K562 (cell line): ENCODE measurements at regions not wholly inside any gene's neighbourhood (a gene's known extent, or its start where the extent isn't known, plus 50 kb on each side); places are given as distances from the start of the nearest gene placed in this dataset.

Experiments
- BMI1 ChIP-seq: fragments of 150-350 bp; IDR thresholded peaks from 2 replicates; pipeline ENCODE4 v1.6.1; 2014; ENCODE audit warnings: low read length
- CXXC5 ChIP-seq: fragments of 250-450 bp; sonication (Bioruptor Pico); IDR thresholded peaks from 2 replicates; pipeline ENCODE4 v1.8.0; 2022; ENCODE audit warnings: inconsistent platforms, mild to moderate bottlenecking, moderate library complexity
- FOXA1 ChIP-seq: fragments of 450-650 bp; IDR thresholded peaks from 2 replicates; pipeline ENCODE4 v1.6.1; 2016; ENCODE audit warnings: mild to moderate bottlenecking, borderline replicate concordance
- RB1 ChIP-seq: fragments of 450-650 bp; IDR thresholded peaks from 2 replicates; pipeline ENCODE4 v1.6.1; 2017; ENCODE audit warnings: low read depth, mild to moderate bottlenecking
- SMARCB1 ChIP-seq: IDR thresholded peaks from 2 replicates; pipeline ENCODE4 v1.6.1; 2011; ENCODE audit warnings: improper control_type of control experiment, low read depth; ENCODE audit not compliant: insufficient read length
- TCF15 ChIP-seq: fragments of 250-450 bp; sonication (Bioruptor Pico); IDR thresholded peaks from 2 replicates; pipeline ENCODE4 v1.8.0; 2022; ENCODE audit warnings: moderate library complexity, mild to moderate bottlenecking, inconsistent platforms
- WHSC1 ChIP-seq: IDR thresholded peaks from one replicate; pipeline ENCODE4 v1.6.1; 2012; ENCODE audit warnings: low read length, control low read depth, inconsistent platforms
- ZBTB26 ChIP-seq: fragments of 450-650 bp; formaldehyde crosslinking; IDR thresholded peaks from 2 replicates; pipeline ENCODE4 v1.4.0; 2022; ENCODE audit warnings: missing genetic modification characterization
- ZNF217 ChIP-seq: sonication (generic); formaldehyde crosslinking; IDR thresholded peaks from 2 replicates; pipeline ENCODE4 v1.8.0; 2022; ENCODE audit warnings: mild to moderate bottlenecking, missing genetic modification reagents
- ZNF449 ChIP-seq: fragments of 250-450 bp; sonication (Bioruptor Pico); IDR thresholded peaks from 2 replicates; pipeline ENCODE4 v1.8.0; 2022; ENCODE audit warnings: moderate library complexity, mild to moderate bottlenecking, inconsistent platforms
- TF ChIP-seq, protein P1 (sequence below): sonication (generic); formaldehyde crosslinking; IDR thresholded peaks from 2 replicates; pipeline ENCODE4 v1.8.1; 2023; ENCODE audit warnings: mild to moderate bottlenecking, missing genetic modification reagents
- TF ChIP-seq, protein P2 (sequence below): fragments of 450-650 bp; formaldehyde crosslinking; IDR thresholded peaks from 2 replicates; pipeline ENCODE4 v1.4.0; 2020; ENCODE audit warnings: mild to moderate bottlenecking, mixed read lengths

DNA sequence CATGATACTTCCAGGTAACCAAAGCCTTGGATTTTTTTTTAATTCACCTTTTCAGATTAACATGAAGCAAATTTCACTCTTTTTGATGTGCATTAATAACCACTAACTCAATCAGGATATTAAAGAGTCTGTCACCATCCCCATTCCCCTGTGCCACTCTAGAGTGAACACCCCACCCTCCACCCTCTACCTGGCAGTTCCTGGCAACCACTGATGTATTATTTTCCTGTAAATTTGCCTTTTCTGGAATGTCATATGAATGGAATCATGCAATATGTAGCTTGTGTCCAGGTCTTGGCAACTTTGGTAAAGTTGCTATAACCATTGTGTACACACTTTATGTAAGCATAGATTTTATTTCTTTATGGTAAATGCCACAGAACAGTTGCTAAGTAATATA, 627.6 kb downstream of the MCTP2 start (continued):
- no peak for TF ChIP-seq BMI1
- no peak for TF ChIP-seq CXXC5 (CRISPR knock-in tag)
- no peak for TF ChIP-seq ZBTB26 (CRISPR knock-in tag)
- TF ChIP-seq ZNF217 (CRISPR knock-in tag): no peak
- TF ChIP-seq, protein P1, sequence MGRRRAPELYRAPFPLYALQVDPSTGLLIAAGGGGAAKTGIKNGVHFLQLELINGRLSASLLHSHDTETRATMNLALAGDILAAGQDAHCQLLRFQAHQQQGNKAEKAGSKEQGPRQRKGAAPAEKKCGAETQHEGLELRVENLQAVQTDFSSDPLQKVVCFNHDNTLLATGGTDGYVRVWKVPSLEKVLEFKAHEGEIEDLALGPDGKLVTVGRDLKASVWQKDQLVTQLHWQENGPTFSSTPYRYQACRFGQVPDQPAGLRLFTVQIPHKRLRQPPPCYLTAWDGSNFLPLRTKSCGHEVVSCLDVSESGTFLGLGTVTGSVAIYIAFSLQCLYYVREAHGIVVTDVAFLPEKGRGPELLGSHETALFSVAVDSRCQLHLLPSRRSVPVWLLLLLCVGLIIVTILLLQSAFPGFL (CRISPR knock-in tag): no peak
- TF ChIP-seq WHSC1: no peak
- TF ChIP-seq ZNF449: no peak
- TF ChIP-seq TCF15 (CRISPR knock-in tag): no peak
- TF ChIP-seq SMARCB1: no peak
- TF ChIP-seq FOXA1: no peak
- no peak for TF ChIP-seq RB1
- TF ChIP-seq, protein P2, sequence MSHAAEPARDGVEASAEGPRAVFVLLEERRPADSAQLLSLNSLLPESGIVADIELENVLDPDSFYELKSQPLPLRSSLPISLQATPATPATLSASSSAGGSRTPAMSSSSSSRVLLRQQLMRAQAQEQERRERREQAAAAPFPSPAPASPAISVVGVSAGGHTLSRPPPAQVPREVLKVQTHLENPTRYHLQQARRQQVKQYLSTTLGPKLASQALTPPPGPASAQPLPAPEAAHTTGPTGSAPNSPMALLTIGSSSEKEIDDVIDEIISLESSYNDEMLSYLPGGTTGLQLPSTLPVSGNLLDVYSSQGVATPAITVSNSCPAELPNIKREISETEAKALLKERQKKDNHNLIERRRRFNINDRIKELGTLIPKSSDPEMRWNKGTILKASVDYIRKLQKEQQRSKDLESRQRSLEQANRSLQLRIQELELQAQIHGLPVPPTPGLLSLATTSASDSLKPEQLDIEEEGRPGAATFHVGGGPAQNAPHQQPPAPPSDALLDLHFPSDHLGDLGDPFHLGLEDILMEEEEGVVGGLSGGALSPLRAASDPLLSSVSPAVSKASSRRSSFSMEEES: no peak
